GM23338 (cell line): ENCODE measurements at regions not wholly inside any gene's neighbourhood (a gene's known extent, or its start where the extent isn't known, plus 50 kb on each side); places are given as distances from the start of the nearest gene placed in this dataset.

Source experiments
- ATAC-seq: fragments of 200-7000 bp; cut with Tn5 transposase; 3 replicates; pipeline ENCODE4 v1.9.1; 2020
- DNase-seq: peaks from one replicate; pipeline ENCODE4 v3.0.0-alpha.2; 2015; ENCODE audit warnings: low spot score
- H2AFZ ChIP-seq: fragments of 200-600 bp; sonication (generic); 2 replicates; pipeline ENCODE4 v1.8.0; 2016; ENCODE audit warnings: antibody characterized with exemption, mild to moderate bottlenecking, moderate library complexity
- H3F3A ChIP-seq: fragments of 200-600 bp; sonication (generic); replicated peaks from 2 replicates; pipeline ENCODE4 v1.8.0; 2017; ENCODE audit warnings: antibody characterized with exemption, mixed run types, low read depth
- H3K27ac ChIP-seq: fragments of 200-600 bp; sonication (generic); 2 replicates; pipeline ENCODE4 v1.6.1; 2016; ENCODE audit warnings: low read depth
- H3K27me3 ChIP-seq: fragments of 200-600 bp; sonication (generic); 2 replicates; pipeline ENCODE4 v1.8.0; 2016; ENCODE audit warnings: mild to moderate bottlenecking, mixed run types, moderate library complexity; ENCODE audit not compliant: insufficient read depth
- H3K36me3 ChIP-seq: fragments of 200-600 bp; sonication (generic); 2 replicates; pipeline ENCODE4 v1.8.0; 2016; ENCODE audit warnings: mild to moderate bottlenecking; ENCODE audit not compliant: insufficient read depth
- H3K4me1 ChIP-seq: fragments of 200-600 bp; sonication (generic); 2 replicates; pipeline ENCODE4 v1.8.0; 2016; ENCODE audit warnings: mild to moderate bottlenecking, moderate library complexity; ENCODE audit not compliant: insufficient read depth
- H3K4me2 ChIP-seq: fragments of 200-600 bp; sonication (generic); 2 replicates; pipeline ENCODE4 v1.7.1; 2017; ENCODE audit warnings: mixed run types
- H3K4me3 ChIP-seq: fragments of 200-600 bp; sonication (generic); 2 replicates; pipeline ENCODE4 v1.6.1; 2016; ENCODE audit warnings: mixed run types
- H3K79me2 ChIP-seq: fragments of 200-600 bp; sonication (generic); replicated peaks from 2 replicates; pipeline ENCODE4 v1.8.0; 2017; ENCODE audit warnings: mild to moderate bottlenecking; ENCODE audit not compliant: insufficient read depth
- H3K9me2 ChIP-seq: fragments of 200-600 bp; sonication (generic); 2 replicates; pipeline ENCODE4 v1.8.0; 2017; ENCODE audit not compliant: insufficient read depth
- H4K20me1 ChIP-seq: fragments of 200-600 bp; sonication (generic); replicated peaks from 2 replicates; pipeline ENCODE4 v1.8.0; 2017; ENCODE audit warnings: mild to moderate bottlenecking; ENCODE audit not compliant: insufficient read depth
- H3K27ac Mint-ChIP-seq: 2 replicates; pipeline ENCODE4 v1.8.0; 2020; ENCODE audit warnings: inconsistent platforms, mild to moderate bottlenecking, moderate library complexity, mixed read lengths
- H3K27me3 Mint-ChIP-seq: 3 replicates; pipeline ENCODE4 v1.8.0; 2022; ENCODE audit warnings: low read depth, mild to moderate bottlenecking, moderate library complexity, mixed read lengths, inconsistent platforms; ENCODE audit not compliant: insufficient read depth, poor library complexity
- H3K36me3 Mint-ChIP-seq: 3 replicates; pipeline ENCODE4 v1.8.0; 2021; ENCODE audit warnings: low read depth, mild to moderate bottlenecking, inconsistent platforms, moderate library complexity, mixed read lengths
- H3K4me1 Mint-ChIP-seq: 3 replicates; pipeline ENCODE4 v1.8.0; 2020; ENCODE audit warnings: mild to moderate bottlenecking, inconsistent platforms, mixed read lengths
- H3K4me3 Mint-ChIP-seq: 3 replicates; pipeline ENCODE4 v1.8.0; 2021; ENCODE audit warnings: moderate library complexity, mild to moderate bottlenecking, inconsistent platforms, mixed read lengths
- H3K9me3 Mint-ChIP-seq: 3 replicates; pipeline ENCODE4 v1.8.0; 2020; ENCODE audit warnings: moderate library complexity, mild to moderate bottlenecking, inconsistent platforms, mixed read lengths
- NANOG ChIP-seq: IDR thresholded peaks from 2 replicates; pipeline ENCODE4 v1.6.1; 2016; ENCODE audit warnings: antibody characterized with exemption, borderline replicate concordance
- REST ChIP-seq: IDR thresholded peaks from one replicate; pipeline ENCODE4 v1.6.1; 2018; ENCODE audit warnings: antibody characterized with exemption; ENCODE audit not compliant: unreplicated experiment
- ZNF114 ChIP-seq: fragments of 250-450 bp; sonication (Bioruptor Pico); IDR thresholded peaks from 2 replicates; pipeline ENCODE4 v1.5.0; 2020; ENCODE audit warnings: mild to moderate bottlenecking, moderate library complexity
- TF ChIP-seq, protein P1 (sequence below), 2 experiments: fragments of 200-600 bp in 1 of 2; sonication (generic) in 1 of 2; conservative IDR thresholded peaks; 2 replicates each; pipeline versions ENCODE4 v1.5.1 to v1.6.1; 2016 to 2017; ENCODE audit warnings: antibody characterized with exemption in 2 of 2, low read depth in 2 of 2, mild to moderate bottlenecking in 2 of 2, moderate library complexity in 1 of 2
- TF ChIP-seq, protein P2 (sequence below): fragments of 250-450 bp; sonication (Bioruptor Pico); IDR thresholded peaks from 2 replicates; pipeline ENCODE4 v1.5.0; 2020; ENCODE audit warnings: mild to moderate bottlenecking, moderate library complexity

DNA sequence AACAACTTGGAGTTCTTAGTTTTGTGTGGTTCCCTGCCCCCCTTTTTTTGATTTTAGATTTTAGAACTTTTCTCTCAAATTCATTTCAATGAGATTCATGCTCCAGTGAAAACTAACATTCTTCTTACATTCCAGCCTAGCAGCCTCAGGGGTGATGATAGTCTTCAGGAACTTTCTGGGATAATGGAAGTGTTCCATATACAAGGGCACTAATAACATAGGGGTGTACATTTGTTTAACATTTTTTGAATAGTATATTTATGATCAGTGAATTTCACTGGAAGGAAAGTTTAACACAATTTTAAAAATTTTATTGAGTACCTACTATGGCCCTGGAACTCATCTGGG is 61.4 kb upstream of the ZNF648 start:
- Histone ChIP-seq H3K27me3 (no peaks in the 10 kb centered on the region), H3K79me2 (no peaks in the 10 kb centered on the region), H3K4me2 (no peak overlapping the region), H3K27ac (no peak overlapping the region), H3K36me3 (no peaks in the 10 kb centered on the region), H2AFZ (no peak overlapping the region), H3K4me3 (no peak overlapping the region), H4K20me1 (no peaks in the 10 kb centered on the region), H3K9me2 (0 out of 2 replicates have a peak, but pooled peaks cover under 1% of the 10 kb centered on the region), H3K4me1 (no peaks in the 10 kb centered on the region), H3F3A (no peaks in the 10 kb centered on the region)
- no peak overlapping the region for H3K27ac Mint-ChIP-seq
- no peaks in the 10 kb centered on the region for H3K9me3 Mint-ChIP-seq
- H3K36me3 Mint-ChIP-seq, result no peaks in the 10 kb centered on the region
- no peak for DNase-seq
- no peak for ATAC-seq
- no peaks in the 10 kb centered on the region for H3K27me3 Mint-ChIP-seq
- no peak overlapping the region for H3K4me3 Mint-ChIP-seq
- H3K4me1 Mint-ChIP-seq, result no peaks in the 10 kb centered on the region
- no peak for TF ChIP-seq REST
- TF ChIP-seq, protein P1, sequence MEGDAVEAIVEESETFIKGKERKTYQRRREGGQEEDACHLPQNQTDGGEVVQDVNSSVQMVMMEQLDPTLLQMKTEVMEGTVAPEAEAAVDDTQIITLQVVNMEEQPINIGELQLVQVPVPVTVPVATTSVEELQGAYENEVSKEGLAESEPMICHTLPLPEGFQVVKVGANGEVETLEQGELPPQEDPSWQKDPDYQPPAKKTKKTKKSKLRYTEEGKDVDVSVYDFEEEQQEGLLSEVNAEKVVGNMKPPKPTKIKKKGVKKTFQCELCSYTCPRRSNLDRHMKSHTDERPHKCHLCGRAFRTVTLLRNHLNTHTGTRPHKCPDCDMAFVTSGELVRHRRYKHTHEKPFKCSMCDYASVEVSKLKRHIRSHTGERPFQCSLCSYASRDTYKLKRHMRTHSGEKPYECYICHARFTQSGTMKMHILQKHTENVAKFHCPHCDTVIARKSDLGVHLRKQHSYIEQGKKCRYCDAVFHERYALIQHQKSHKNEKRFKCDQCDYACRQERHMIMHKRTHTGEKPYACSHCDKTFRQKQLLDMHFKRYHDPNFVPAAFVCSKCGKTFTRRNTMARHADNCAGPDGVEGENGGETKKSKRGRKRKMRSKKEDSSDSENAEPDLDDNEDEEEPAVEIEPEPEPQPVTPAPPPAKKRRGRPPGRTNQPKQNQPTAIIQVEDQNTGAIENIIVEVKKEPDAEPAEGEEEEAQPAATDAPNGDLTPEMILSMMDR (conservative IDR thresholded peaks at IDR 0.05; ENCODE audit: low read depth in 2 of 2), result no peak

DNA sequence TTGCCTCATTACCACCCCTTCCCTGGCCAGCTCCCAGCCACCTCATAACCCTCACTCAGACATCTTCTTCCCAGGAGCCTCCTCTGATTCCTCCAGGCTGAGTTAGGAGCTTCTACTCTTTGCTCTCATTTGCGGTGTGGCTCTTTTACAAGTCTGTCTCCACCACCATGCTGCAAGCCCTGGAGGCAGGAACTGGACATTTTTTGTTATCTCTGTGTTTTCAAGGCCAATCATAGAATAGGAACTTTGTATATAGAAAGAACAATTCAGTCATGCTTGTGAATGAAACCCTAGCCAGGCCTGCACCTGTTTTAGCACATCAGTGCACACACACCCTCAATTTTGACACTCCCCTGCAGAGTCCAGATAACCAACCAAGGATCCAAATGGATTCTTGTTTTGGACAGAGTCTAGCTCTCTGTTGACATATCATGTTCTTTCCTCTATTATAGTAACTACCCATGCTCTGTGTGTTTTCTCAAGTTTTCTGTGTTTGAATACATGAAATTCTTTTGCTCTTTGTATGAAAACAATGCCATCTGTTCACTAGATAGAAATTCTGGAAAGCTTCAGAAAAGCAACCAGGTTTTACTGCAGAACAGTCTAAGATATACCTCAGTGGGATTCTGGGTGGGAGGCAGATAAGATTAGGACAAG is 60.9 kb upstream of the ZNF648 start:
- no peaks in the 10 kb centered on the region for H3K79me2 ChIP-seq
- no peaks in the 10 kb centered on the region for H3K9me2 ChIP-seq
- H3K4me2 ChIP-seq, result no peak overlapping the region
- H4K20me1 ChIP-seq, result no peaks in the 10 kb centered on the region
- Mint-ChIP-seq H3K27ac (no peak overlapping the region), H3K27me3 (no peaks in the 10 kb centered on the region), H3K36me3 (no peaks in the 10 kb centered on the region), H3K9me3 (no peaks in the 10 kb centered on the region), H3K4me1 (no peaks in the 10 kb centered on the region), H3K4me3 (no peak overlapping the region)
- H2AFZ ChIP-seq, result no peak overlapping the region
- H3K4me1 ChIP-seq, result no peaks in the 10 kb centered on the region
- H3K27ac ChIP-seq, result no peak overlapping the region
- H3K4me3 ChIP-seq, result no peak overlapping the region
- no peaks in the 10 kb centered on the region for H3K36me3 ChIP-seq
- no peaks in the 10 kb centered on the region for H3K27me3 ChIP-seq
- H3F3A ChIP-seq, result no peaks in the 10 kb centered on the region
- ATAC-seq (no peak), DNase-seq (no peak)
- TF ChIP-seq NANOG (no peak), REST (no peak), ZNF114 (CRISPR knock-in tag) (no peak)
- TF ChIP-seq, protein P2, sequence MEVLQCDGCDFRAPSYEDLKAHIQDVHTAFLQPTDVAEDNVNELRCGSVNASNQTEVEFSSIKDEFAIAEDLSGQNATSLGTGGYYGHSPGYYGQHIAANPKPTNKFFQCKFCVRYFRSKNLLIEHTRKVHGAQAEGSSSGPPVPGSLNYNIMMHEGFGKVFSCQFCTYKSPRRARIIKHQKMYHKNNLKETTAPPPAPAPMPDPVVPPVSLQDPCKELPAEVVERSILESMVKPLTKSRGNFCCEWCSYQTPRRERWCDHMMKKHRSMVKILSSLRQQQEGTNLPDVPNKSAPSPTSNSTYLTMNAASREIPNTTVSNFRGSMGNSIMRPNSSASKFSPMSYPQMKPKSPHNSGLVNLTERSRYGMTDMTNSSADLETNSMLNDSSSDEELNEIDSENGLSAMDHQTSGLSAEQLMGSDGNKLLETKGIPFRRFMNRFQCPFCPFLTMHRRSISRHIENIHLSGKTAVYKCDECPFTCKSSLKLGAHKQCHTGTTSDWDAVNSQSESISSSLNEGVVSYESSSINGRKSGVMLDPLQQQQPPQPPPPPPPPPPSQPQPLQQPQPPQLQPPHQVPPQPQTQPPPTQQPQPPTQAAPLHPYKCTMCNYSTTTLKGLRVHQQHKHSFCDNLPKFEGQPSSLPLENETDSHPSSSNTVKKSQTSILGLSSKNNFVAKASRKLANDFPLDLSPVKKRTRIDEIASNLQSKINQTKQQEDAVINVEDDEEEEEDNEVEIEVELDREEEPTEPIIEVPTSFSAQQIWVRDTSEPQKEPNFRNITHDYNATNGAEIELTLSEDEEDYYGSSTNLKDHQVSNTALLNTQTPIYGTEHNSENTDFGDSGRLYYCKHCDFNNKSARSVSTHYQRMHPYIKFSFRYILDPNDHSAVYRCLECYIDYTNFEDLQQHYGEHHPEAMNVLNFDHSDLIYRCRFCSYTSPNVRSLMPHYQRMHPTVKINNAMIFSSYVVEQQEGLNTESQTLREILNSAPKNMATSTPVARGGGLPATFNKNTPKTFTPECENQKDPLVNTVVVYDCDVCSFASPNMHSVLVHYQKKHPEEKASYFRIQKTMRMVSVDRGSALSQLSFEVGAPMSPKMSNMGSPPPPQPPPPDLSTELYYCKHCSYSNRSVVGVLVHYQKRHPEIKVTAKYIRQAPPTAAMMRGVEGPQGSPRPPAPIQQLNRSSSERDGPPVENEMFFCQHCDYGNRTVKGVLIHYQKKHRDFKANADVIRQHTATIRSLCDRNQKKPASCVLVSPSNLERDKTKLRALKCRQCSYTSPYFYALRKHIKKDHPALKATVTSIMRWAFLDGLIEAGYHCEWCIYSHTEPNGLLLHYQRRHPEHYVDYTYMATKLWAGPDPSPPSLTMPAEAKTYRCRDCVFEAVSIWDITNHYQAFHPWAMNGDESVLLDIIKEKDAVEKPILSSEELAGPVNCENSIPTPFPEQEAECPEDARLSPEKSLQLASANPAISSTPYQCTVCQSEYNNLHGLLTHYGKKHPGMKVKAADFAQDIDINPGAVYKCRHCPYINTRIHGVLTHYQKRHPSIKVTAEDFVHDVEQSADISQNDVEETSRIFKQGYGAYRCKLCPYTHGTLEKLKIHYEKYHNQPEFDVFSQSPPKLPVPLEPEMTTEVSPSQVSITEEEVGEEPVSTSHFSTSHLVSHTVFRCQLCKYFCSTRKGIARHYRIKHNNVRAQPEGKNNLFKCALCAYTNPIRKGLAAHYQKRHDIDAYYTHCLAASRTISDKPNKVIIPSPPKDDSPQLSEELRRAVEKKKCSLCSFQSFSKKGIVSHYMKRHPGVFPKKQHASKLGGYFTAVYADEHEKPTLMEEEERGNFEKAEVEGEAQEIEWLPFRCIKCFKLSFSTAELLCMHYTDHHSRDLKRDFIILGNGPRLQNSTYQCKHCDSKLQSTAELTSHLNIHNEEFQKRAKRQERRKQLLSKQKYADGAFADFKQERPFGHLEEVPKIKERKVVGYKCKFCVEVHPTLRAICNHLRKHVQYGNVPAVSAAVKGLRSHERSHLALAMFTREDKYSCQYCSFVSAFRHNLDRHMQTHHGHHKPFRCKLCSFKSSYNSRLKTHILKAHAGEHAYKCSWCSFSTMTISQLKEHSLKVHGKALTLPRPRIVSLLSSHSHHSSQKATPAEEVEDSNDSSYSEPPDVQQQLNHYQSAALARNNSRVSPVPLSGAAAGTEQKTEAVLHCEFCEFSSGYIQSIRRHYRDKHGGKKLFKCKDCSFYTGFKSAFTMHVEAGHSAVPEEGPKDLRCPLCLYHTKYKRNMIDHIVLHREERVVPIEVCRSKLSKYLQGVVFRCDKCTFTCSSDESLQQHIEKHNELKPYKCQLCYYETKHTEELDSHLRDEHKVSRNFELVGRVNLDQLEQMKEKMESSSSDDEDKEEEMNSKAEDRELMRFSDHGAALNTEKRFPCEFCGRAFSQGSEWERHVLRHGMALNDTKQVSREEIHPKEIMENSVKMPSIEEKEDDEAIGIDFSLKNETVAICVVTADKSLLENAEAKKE (CRISPR knock-in tag), result no peak
